HG03575 (cell line): ENCODE measurements at regions not wholly inside any gene's neighbourhood (a gene's known extent, or its start where the extent isn't known, plus 50 kb on each side); places are given as distances from the start of the nearest gene placed in this dataset.
"Not testable (repeated sequence)": the region's sequence is repeated elsewhere in the genome, so short reads cannot be mapped to it uniquely, and the experiment has no call there.

Experiments used
- ATAC-seq: cut with Tn5 transposase; IDR thresholded peaks from one replicate; pipeline ENCODE4 v1.9.1; 2021; ENCODE audit not compliant: unreplicated experiment, insufficient number of reproducible peaks, low FRiP score; ENCODE audit errors: extremely low read depth

GRCh38 chr2:34215174-34215573, 616.1 kb upstream of the FAM98A start:
- no peak for ATAC-seq

GRCh38 chr2:34210382-34210781, 611.3 kb upstream of the FAM98A start:
- ATAC-seq: not testable (repeated sequence)

GRCh38 chr2:34204560-34204959, 605.5 kb upstream of the FAM98A start:
- ATAC-seq: no peak

- no peak for ATAC-seq
Observed at GRCh38 chr2:34201099-34201498, 602.0 kb upstream of the FAM98A start.

GRCh38 chr2:34199971-34200370, 600.9 kb upstream of the FAM98A start:
- ATAC-seq: no peak

- ATAC-seq: no peak
Observed at GRCh38 chr2:34193164-34193563, 594.1 kb upstream of the FAM98A start.

GRCh38 chr2:34188464-34189303, 589.6 kb upstream of the FAM98A start:
- no peak for ATAC-seq

- no peak for ATAC-seq
Observed at GRCh38 chr2:34179511-34179910, 580.4 kb upstream of the FAM98A start.

- ATAC-seq: no peak
Observed at GRCh38 chr2:34178482-34178881, 579.4 kb upstream of the FAM98A start.

GRCh38 chr2:34176693-34177092, 577.6 kb upstream of the FAM98A start:
- ATAC-seq: no peak

GRCh38 chr2:34174506-34174905, 575.4 kb upstream of the FAM98A start:
- ATAC-seq: no peak

- ATAC-seq: no peak
Observed at GRCh38 chr2:34162231-34162630, 563.1 kb upstream of the FAM98A start.

- no peak for ATAC-seq
Observed at GRCh38 chr2:34161549-34161948, 562.5 kb upstream of the FAM98A start.

GRCh38 chr2:34159901-34160300, 560.8 kb upstream of the FAM98A start:
- no peak for ATAC-seq

- ATAC-seq: no peak
Observed at GRCh38 chr2:34153484-34153883, 554.4 kb upstream of the FAM98A start.

GRCh38 chr2:34147780-34148179, 548.7 kb upstream of the FAM98A start:
- no peak for ATAC-seq

- no peak for ATAC-seq
Observed at GRCh38 chr2:34143149-34143548, 544.0 kb upstream of the FAM98A start.

GRCh38 chr2:34142531-34143008, 543.5 kb upstream of the FAM98A start:
- ATAC-seq: not testable (repeated sequence)

- ATAC-seq: not testable (repeated sequence)
Observed at GRCh38 chr2:34133065-34133464, 534.0 kb upstream of the FAM98A start.

- no peak for ATAC-seq
Observed at GRCh38 chr2:34126279-34126678, 527.2 kb upstream of the FAM98A start.
